ENCODE measurements at regions not wholly inside any gene's neighbourhood (a gene's known extent, or its start where the extent isn't known, plus 50 kb on each side); places are given as distances from the start of the nearest gene placed in this dataset.

DNA sequence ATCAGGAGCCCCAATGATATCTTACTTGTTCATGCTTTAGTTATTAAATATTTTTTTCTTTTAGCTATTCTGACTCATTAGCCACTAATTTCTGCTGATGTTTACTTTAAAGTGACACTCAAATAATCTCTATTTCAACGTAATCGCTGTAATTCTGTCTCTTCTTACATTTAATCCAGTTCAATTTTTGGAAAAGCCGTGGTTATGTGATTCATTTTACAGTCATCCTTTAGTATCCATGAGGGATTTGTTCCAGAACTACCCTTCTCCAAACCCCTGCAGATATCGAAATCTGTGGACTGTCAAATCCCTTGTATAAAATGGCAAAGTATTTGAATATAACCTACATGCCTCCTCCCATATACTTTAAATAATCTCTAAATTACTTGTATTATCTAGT, 1103.4 kb downstream of the LRFN5 start:
- H3K4me1 ChIP-seq (ENCODE audit: control insufficient read depth, extremely low read depth, insufficient read depth, low read length): no peaks in the 10 kb centered on the region
- H3K9me3 ChIP-seq (ENCODE audit: control insufficient read depth, insufficient read depth, low read depth, low read length): no peaks in the 10 kb centered on the region
- no peaks in the 10 kb centered on the region for H3K36me3 ChIP-seq (ENCODE audit: control insufficient read depth, insufficient read depth, low read length)
- no peaks in the 10 kb centered on the region for H3K79me2 ChIP-seq (ENCODE audit: control insufficient read depth, insufficient read depth, low read length)
- H3K4me2 ChIP-seq (ENCODE audit: extremely low read depth, insufficient read depth, low read length): no peak overlapping the region
- TF ChIP-seq, protein P1, sequence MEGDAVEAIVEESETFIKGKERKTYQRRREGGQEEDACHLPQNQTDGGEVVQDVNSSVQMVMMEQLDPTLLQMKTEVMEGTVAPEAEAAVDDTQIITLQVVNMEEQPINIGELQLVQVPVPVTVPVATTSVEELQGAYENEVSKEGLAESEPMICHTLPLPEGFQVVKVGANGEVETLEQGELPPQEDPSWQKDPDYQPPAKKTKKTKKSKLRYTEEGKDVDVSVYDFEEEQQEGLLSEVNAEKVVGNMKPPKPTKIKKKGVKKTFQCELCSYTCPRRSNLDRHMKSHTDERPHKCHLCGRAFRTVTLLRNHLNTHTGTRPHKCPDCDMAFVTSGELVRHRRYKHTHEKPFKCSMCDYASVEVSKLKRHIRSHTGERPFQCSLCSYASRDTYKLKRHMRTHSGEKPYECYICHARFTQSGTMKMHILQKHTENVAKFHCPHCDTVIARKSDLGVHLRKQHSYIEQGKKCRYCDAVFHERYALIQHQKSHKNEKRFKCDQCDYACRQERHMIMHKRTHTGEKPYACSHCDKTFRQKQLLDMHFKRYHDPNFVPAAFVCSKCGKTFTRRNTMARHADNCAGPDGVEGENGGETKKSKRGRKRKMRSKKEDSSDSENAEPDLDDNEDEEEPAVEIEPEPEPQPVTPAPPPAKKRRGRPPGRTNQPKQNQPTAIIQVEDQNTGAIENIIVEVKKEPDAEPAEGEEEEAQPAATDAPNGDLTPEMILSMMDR (conservative IDR thresholded peaks at IDR 0.05 in 1 of 2, IDR thresholded peaks at IDR 0.05 in 1 of 2; ENCODE audit: low read depth in 1 of 2, low read length in 2 of 2): no peak
- no peak for TF ChIP-seq EZH2 (IDR thresholded peaks at IDR 0.05; ENCODE audit: low read length, missing control alignments)
- no peak overlapping the region for H3K9ac ChIP-seq (ENCODE audit: insufficient read depth, low read length)
- no peak overlapping the region for H3K27ac ChIP-seq (ENCODE audit: insufficient read depth, low read length)
- no peak overlapping the region for H3K4me3 ChIP-seq (replicated peaks in 1 of 4; ENCODE audit: control extremely low read depth in 1 of 4, insufficient read depth in 1 of 4, low read depth in 3 of 4, low read length in 4 of 4)
- peak in 1 of 2 donors; percentile 12 for DNase-seq (ENCODE audit: low read depth in 2 of 2)
- H4K20me1 ChIP-seq (ENCODE audit: control insufficient read depth, extremely low read depth, insufficient read depth, low read length): no peaks in the 10 kb centered on the region
- no peak overlapping the region for H2AFZ ChIP-seq (ENCODE audit: low read length)
- no peaks in the 10 kb centered on the region for H3K27me3 ChIP-seq (ENCODE audit: control insufficient read depth, insufficient read depth, low read length)

GRCh38 chr14:42703501-42703900, 1096.8 kb downstream of the LRFN5 start:
- H3K4me1 ChIP-seq (ENCODE audit: control insufficient read depth, extremely low read depth, insufficient read depth, low read length): no peaks in the 10 kb centered on the region
- no peaks in the 10 kb centered on the region for H3K79me2 ChIP-seq (ENCODE audit: control insufficient read depth, insufficient read depth, low read length)
- H3K27ac ChIP-seq (ENCODE audit: insufficient read depth, low read length): no peak overlapping the region
- no peaks in the 10 kb centered on the region for H3K36me3 ChIP-seq (ENCODE audit: control insufficient read depth, insufficient read depth, low read length)
- no peak for TF ChIP-seq EZH2 (IDR thresholded peaks at IDR 0.05; ENCODE audit: low read length, missing control alignments)
- TF ChIP-seq, protein P1 (conservative IDR thresholded peaks at IDR 0.05 in 1 of 2, IDR thresholded peaks at IDR 0.05 in 1 of 2; ENCODE audit: low read depth in 1 of 2, low read length in 2 of 2): no peak
- no peaks in the 10 kb centered on the region for H3K9me3 ChIP-seq (ENCODE audit: control insufficient read depth, insufficient read depth, low read depth, low read length)
- no peak overlapping the region for H3K4me3 ChIP-seq (replicated peaks in 1 of 4; ENCODE audit: control extremely low read depth in 1 of 4, insufficient read depth in 1 of 4, low read depth in 3 of 4, low read length in 4 of 4)
- H3K9ac ChIP-seq (ENCODE audit: insufficient read depth, low read length): no peak overlapping the region
- H2AFZ ChIP-seq (ENCODE audit: low read length): no peak overlapping the region
- DNase-seq (ENCODE audit: low read depth in 2 of 2): no peak
- no peak overlapping the region for H3K4me2 ChIP-seq (ENCODE audit: extremely low read depth, insufficient read depth, low read length)
- H3K27me3 ChIP-seq (ENCODE audit: control insufficient read depth, insufficient read depth, low read length): no peaks in the 10 kb centered on the region
- no peaks in the 10 kb centered on the region for H4K20me1 ChIP-seq (ENCODE audit: control insufficient read depth, extremely low read depth, insufficient read depth, low read length)

GRCh38 chr14:42687421-42687820, 1080.7 kb downstream of the LRFN5 start:
- Histone ChIP-seq H3K36me3 (ENCODE audit: control insufficient read depth, insufficient read depth, low read length) (no peaks in the 10 kb centered on the region), H3K79me2 (ENCODE audit: control insufficient read depth, insufficient read depth, low read length) (no peaks in the 10 kb centered on the region), H3K27me3 (ENCODE audit: control insufficient read depth, insufficient read depth, low read length) (no peaks in the 10 kb centered on the region), H3K27ac (ENCODE audit: insufficient read depth, low read length) (no peak overlapping the region), H4K20me1 (ENCODE audit: control insufficient read depth, extremely low read depth, insufficient read depth, low read length) (no peaks in the 10 kb centered on the region), H2AFZ (ENCODE audit: low read length) (no peak overlapping the region), H3K9ac (ENCODE audit: insufficient read depth, low read length) (no peak overlapping the region), H3K4me1 (ENCODE audit: control insufficient read depth, extremely low read depth, insufficient read depth, low read length) (no peaks in the 10 kb centered on the region), H3K9me3 (ENCODE audit: control insufficient read depth, insufficient read depth, low read depth, low read length) (no peaks in the 10 kb centered on the region), H3K4me2 (ENCODE audit: extremely low read depth, insufficient read depth, low read length) (no peak overlapping the region), H3K4me3 (replicated peaks in 1 of 4; ENCODE audit: control extremely low read depth in 1 of 4, insufficient read depth in 1 of 4, low read depth in 3 of 4, low read length in 4 of 4) (no peak overlapping the region)
- no peak for TF ChIP-seq EZH2 (IDR thresholded peaks at IDR 0.05; ENCODE audit: low read length, missing control alignments)
- TF ChIP-seq, protein P1 (conservative IDR thresholded peaks at IDR 0.05 in 1 of 2, IDR thresholded peaks at IDR 0.05 in 1 of 2; ENCODE audit: low read depth in 1 of 2, low read length in 2 of 2): no peak
- no peak for DNase-seq (ENCODE audit: low read depth in 2 of 2)
